K562 (cell line): ENCODE measurements at regions not wholly inside any gene's neighbourhood (a gene's known extent, or its start where the extent isn't known, plus 50 kb on each side); places are given as distances from the start of the nearest gene placed in this dataset.

ENCODE experiments used
- ATAC-seq: fragments of 200-7000 bp; cut with Tn5 transposase; 3 replicates; pipeline ENCODE4 v1.9.1; 2020; ENCODE audit warnings: moderate library complexity
- BruUV-seq: library from RNA; stranded (reverse); fragments of 400-500 nt; replicated peaks from 2 replicates; lab custom pipeline; 2021; lab: Mats Ljungman, UMichigan
- CTCF ChIA-PET: fragments of 300-600 bp; formaldehyde crosslinking; extraction: SDS; loops from one replicate; lab custom pipeline; 2021; ENCODE audit warnings: low intra/inter-chr PET ratio; lab: Yijun Ruan, JAX
- POLR2A ChIA-PET: fragments of 300-600, 350-650 bp; sonication (Branson Sonifier 250); formaldehyde crosslinking; extraction: SDS; loops from one replicate; lab custom pipeline; 2021; ENCODE audit warnings: antibody characterized with exemption, inconsistent platforms; lab: Yijun Ruan, JAX
- DNase-seq, 4 experiments: peaks; one replicate each; pipeline versions ENCODE4 v3.0.0 to v3.0.0-alpha.2; 2011 to 2018; ENCODE audit warnings: low spot score in 3 of 4, mixed read lengths in 3 of 4; ENCODE audit errors: extremely low read depth in 1 of 4
- FAIRE-seq: peaks from 2 replicates; lab custom pipeline; 2011; peaks lifted over from hg19 to GRCh38; lab: Jason Lieb, UNC
- H2AFZ ChIP-seq: 2 replicates; pipeline ENCODE4 v1.6.0; 2011; ENCODE audit warnings: low read depth, low read length, control low read depth, inconsistent platforms
- H3K27ac ChIP-seq: fragments of 200-600 bp; 3 replicates; pipeline ENCODE4 v1.8.0; 2011; ENCODE audit warnings: low read depth, mild to moderate bottlenecking, control low read depth, inconsistent platforms, low read length, moderate library complexity, mixed read lengths; ENCODE audit errors: extremely low read depth
- H3K27me3 ChIP-seq, 2 experiments: fragments of 300-600 bp in 1 of 2; 2 replicates in 1 of 2; 3 replicates in 1 of 2; pipeline versions ENCODE4 v1.6.0 to v1.8.0; 2011; ENCODE audit warnings: inconsistent platforms in 2 of 2, low read length in 2 of 2, mild to moderate bottlenecking in 1 of 2, mixed read lengths in 1 of 2, moderate library complexity in 1 of 2; ENCODE audit not compliant: control insufficient read depth in 2 of 2, insufficient read depth in 2 of 2
- H3K36me3 ChIP-seq: fragments of 300-600 bp; 3 replicates; pipeline ENCODE4 v1.8.0; 2011; ENCODE audit warnings: mild to moderate bottlenecking, low read length, inconsistent platforms; ENCODE audit not compliant: control insufficient read depth, insufficient read depth
- H3K4me1 ChIP-seq, 2 experiments: fragments of 200-600 bp in 1 of 2; replicated peaks in 1 of 2; 2 replicates in 1 of 2; 3 replicates in 1 of 2; pipeline versions ENCODE4 v1.5.1 to v1.8.0; 2011; ENCODE audit warnings: inconsistent platforms in 2 of 2, low read length in 2 of 2, mild to moderate bottlenecking in 1 of 2, mixed read lengths in 1 of 2, moderate library complexity in 1 of 2; ENCODE audit not compliant: control insufficient read depth in 2 of 2, insufficient read depth in 2 of 2
- H3K4me2 ChIP-seq: 2 replicates; pipeline ENCODE4 v1.6.1; 2011; ENCODE audit warnings: low read length, control low read depth, inconsistent platforms, mixed read lengths; ENCODE audit not compliant: insufficient read depth
- H3K4me3 ChIP-seq: fragments of 200-600 bp; sonication (generic), shearing (Covaris generic); 2 replicates; pipeline ENCODE4 v1.5.1; 2016; ENCODE audit warnings: control low read depth, inconsistent platforms
- H3K79me2 ChIP-seq: fragments of 200-600 bp; 3 replicates; pipeline ENCODE4 v1.8.0; 2011; ENCODE audit warnings: low read length, inconsistent platforms; ENCODE audit not compliant: control insufficient read depth, insufficient read depth
- H3K9ac ChIP-seq, 2 experiments: 2 replicates each; pipeline versions ENCODE4 v1.6.0 to v1.6.1; 2011; ENCODE audit warnings: low read depth in 2 of 2, low read length in 2 of 2, control low read depth in 1 of 2, inconsistent platforms in 1 of 2, mild to moderate bottlenecking in 1 of 2, mixed read lengths in 1 of 2; ENCODE audit not compliant: insufficient read depth in 1 of 2
- H3K9me1 ChIP-seq: one replicate; pipeline ENCODE4 v1.6.0; 2011; ENCODE audit warnings: inconsistent platforms, mild to moderate bottlenecking, low read length, moderate library complexity; ENCODE audit not compliant: control insufficient read depth, insufficient read depth
- H3K9me3 ChIP-seq: replicated peaks from 2 replicates; pipeline ENCODE4 v1.5.1; 2011; ENCODE audit warnings: low read depth, low read length, inconsistent platforms; ENCODE audit not compliant: control insufficient read depth, insufficient read depth
- H4K20me1 ChIP-seq: replicated peaks from 2 replicates; pipeline ENCODE4 v1.6.1; 2011; ENCODE audit warnings: low read length, inconsistent platforms, mixed read lengths; ENCODE audit not compliant: control insufficient read depth, insufficient read depth
- CEBPG ChIP-seq, 3 experiments: fragments of 200-800 bp in 1 of 3; sonication (Bioruptor generic) in 1 of 3; sonication (generic) in 1 of 3; formaldehyde crosslinking in 1 of 3; IDR thresholded peaks in 2 of 3; conservative IDR thresholded peaks in 1 of 3; 2 replicates each; pipeline versions ENCODE4 v1.6.1 to v1.8.0; 2016 to 2022; ENCODE audit warnings: missing compliant biosample characterization in 2 of 3, missing genetic modification characterization in 2 of 3, mild to moderate bottlenecking in 1 of 3, missing genetic modification reagents in 1 of 3
- CHD1 ChIP-seq: fragments of 200-600 bp; sonication (generic); IDR thresholded peaks from one replicate; pipeline ENCODE4 v1.6.1; 2012; ENCODE audit warnings: mild to moderate bottlenecking, moderate library complexity, low read length, inconsistent platforms
- E2F6 ChIP-seq, 2 experiments: IDR thresholded peaks; 2 replicates each; pipeline ENCODE4 v1.6.1; 2011; ENCODE audit warnings: borderline replicate concordance in 1 of 2, control low read depth in 1 of 2, low read depth in 1 of 2, low read length in 1 of 2, mild to moderate bottlenecking in 1 of 2, mixed read lengths in 1 of 2, moderate library complexity in 1 of 2; ENCODE audit not compliant: insufficient read depth in 1 of 2, insufficient read length in 1 of 2, poor library complexity in 1 of 2, severe bottlenecking in 1 of 2; ENCODE audit errors: extremely low read depth in 1 of 2
- FOXA1 ChIP-seq: fragments of 450-650 bp; IDR thresholded peaks from 2 replicates; pipeline ENCODE4 v1.6.1; 2016; ENCODE audit warnings: mild to moderate bottlenecking, borderline replicate concordance
- GATA2 ChIP-seq: sonication (generic); formaldehyde crosslinking; IDR thresholded peaks from 2 replicates; pipeline ENCODE4 v1.4.0; 2020; ENCODE audit warnings: mild to moderate bottlenecking, missing genetic modification reagents
- HNRNPH1 ChIP-seq: fragments of 200-400 bp; formaldehyde crosslinking; optimal IDR thresholded peaks from 2 replicates; pipeline ENCODE3; 2017; ENCODE audit warnings: low read depth, mild to moderate bottlenecking, low read length, moderate library complexity
- KHSRP ChIP-seq: fragments of 450-650 bp; IDR thresholded peaks from 2 replicates; pipeline ENCODE4 v1.6.1; 2017
- LARP7 ChIP-seq: fragments of 450-650 bp; IDR thresholded peaks from 2 replicates; pipeline ENCODE4 v1.6.1; 2016
- NELFE ChIP-seq: IDR thresholded peaks from 2 replicates; pipeline ENCODE4 v1.6.1; 2011; ENCODE audit warnings: mild to moderate bottlenecking; ENCODE audit not compliant: insufficient read depth, insufficient read length
- RBBP5 ChIP-seq: fragments of 200-600 bp; sonication (generic); IDR thresholded peaks from 2 replicates; pipeline ENCODE4 v1.6.1; 2012; ENCODE audit warnings: borderline replicate concordance, mild to moderate bottlenecking, low read length, control low read depth, inconsistent platforms; ENCODE audit not compliant: insufficient read depth, poor library complexity, severe bottlenecking
- RBM34 ChIP-seq: fragments of 200-400 bp; formaldehyde crosslinking; IDR thresholded peaks from 2 replicates; pipeline ENCODE4 v1.6.1; 2018; ENCODE audit warnings: low read length, borderline replicate concordance; ENCODE audit not compliant: insufficient read depth
- SIX5 ChIP-seq, 2 experiments: IDR thresholded peaks; 2 replicates each; pipeline ENCODE4 v1.6.1; 2011; ENCODE audit warnings: low read length in 2 of 2, borderline replicate concordance in 1 of 2, low read depth in 1 of 2, mild to moderate bottlenecking in 1 of 2, moderate library complexity in 1 of 2; ENCODE audit not compliant: insufficient read depth in 1 of 2
- TAF1 ChIP-seq: IDR thresholded peaks from 2 replicates; pipeline ENCODE4 v1.6.1; 2011; ENCODE audit warnings: mild to moderate bottlenecking, low read length, moderate library complexity; ENCODE audit not compliant: insufficient read depth, control insufficient read depth, severe bottlenecking; ENCODE audit errors: extremely low read depth
- TAF9B ChIP-seq: fragments of 450-650 bp; IDR thresholded peaks from 2 replicates; pipeline ENCODE4 v1.6.1; 2018; ENCODE audit warnings: mild to moderate bottlenecking; ENCODE audit not compliant: partially characterized antibody
- U2AF1 ChIP-seq: fragments of 200-400 bp; formaldehyde crosslinking; optimal IDR thresholded peaks from 2 replicates; pipeline ENCODE3; 2017; ENCODE audit warnings: mild to moderate bottlenecking, low read depth, low read length, moderate library complexity
- XRCC5 ChIP-seq: fragments of 200-400 bp; formaldehyde crosslinking; IDR thresholded peaks from 2 replicates; pipeline ENCODE4 v1.6.1; 2017; ENCODE audit warnings: low read depth, mild to moderate bottlenecking, low read length
- ZBTB17 ChIP-seq: fragments of 450-650 bp; formaldehyde crosslinking; IDR thresholded peaks from 2 replicates; pipeline ENCODE4 v1.4.0; 2020; ENCODE audit warnings: mild to moderate bottlenecking
- WGBS: fragments of 100-300 bp; shearing (Covaris generic); methylation state at CpG from one replicate; pipeline ENCODE4 v1.1.6; 2016; ENCODE audit warnings: low coverage, mixed read lengths; ENCODE audit not compliant: insufficient coverage; ENCODE audit errors: missing lambda C conversion rate; 5-methylcytosine and 5-hydroxymethylcytosine counted together
- in situ Hi-C: fragments of 300-500 bp; cut with MboI; formaldehyde crosslinking; loops from 4 replicates; pipeline ENCODE4 v1.15.0; 2018; ENCODE audit warnings: inconsistent platforms, mixed read lengths
- intact Hi-C: fragments of 100-400 bp; cut with micrococcal nuclease; formaldehyde crosslinking; loops from 2 replicates; pipeline ENCODE4 v1.14.2; 2022
- TF ChIP-seq, protein P1 (sequence below): fragments of 450-650 bp; IDR thresholded peaks from 2 replicates; pipeline ENCODE4 v1.7.1; 2018; ENCODE audit warnings: mild to moderate bottlenecking, low read depth; ENCODE audit not compliant: partially characterized antibody

- no peak for TF ChIP-seq E2F6 (IDR thresholded peaks at IDR 0.05; ENCODE audit: borderline replicate concordance in 1 of 2, extremely low read depth in 1 of 2, insufficient read depth in 1 of 2, insufficient read length in 1 of 2, low read depth in 1 of 2, low read length in 1 of 2, poor library complexity in 1 of 2, severe bottlenecking in 1 of 2)
Observed at GRCh38 chr12:18165422-18165871, 75.5 kb upstream of the RERGL start (continued).

GRCh38 chr12:18160901-18161300, 70.9 kb upstream of the RERGL start:
- Histone ChIP-seq H2AFZ (no peak overlapping the region), H4K20me1 (no peaks in the 10 kb centered on the region), H3K36me3 (no peaks in the 10 kb centered on the region), H3K79me2 (no peaks in the 10 kb centered on the region), H3K4me2 (no peak overlapping the region), H3K4me3 (no peak overlapping the region), H3K9me3 (no peaks in the 10 kb centered on the region), H3K9me1 (no peaks in the 10 kb centered on the region), H3K27me3 (no peaks in the 10 kb centered on the region), H3K9ac (no peak overlapping the region), H3K4me1 (no peaks in the 10 kb centered on the region), H3K27ac (no peak overlapping the region)
- no peak for FAIRE-seq
- intact Hi-C loops: no loop called here
- WGBS: 0% methylated on average over 1 of the region's 1 CpG
- no peak for ATAC-seq
- no TSS peak for BruUV-seq
- DNase-seq: no peak
- ChIA-PET CTCF (no interaction called here), POLR2A (no interaction called here)
- in situ Hi-C loops: no loop called here
- TF ChIP-seq GATA2 (CRISPR knock-in tag) (no peak), HNRNPH1 (no peak), TAF1 (no peak), FOXA1 (no peak), LARP7 (no peak), KHSRP (no peak), RBBP5 (no peak), XRCC5 (no peak), TAF9B (no peak), NELFE (no peak), CEBPG (CRISPR knock-in tag; IDR thresholded peaks at IDR 0.05) (no peak), CEBPG (tag; conservative IDR thresholded peaks at IDR 0.05 in 1 of 2, IDR thresholded peaks at IDR 0.05 in 1 of 2) (no peak), RBM34 (no peak), ZBTB17 (CRISPR knock-in tag) (no peak), CHD1 (no peak), SIX5 (IDR thresholded peaks at IDR 0.05; ENCODE audit: borderline replicate concordance in 1 of 2, insufficient read depth in 1 of 2, low read depth in 1 of 2, low read length in 2 of 2) (no peak), U2AF1 (no peak)
- TF ChIP-seq, protein P1, sequence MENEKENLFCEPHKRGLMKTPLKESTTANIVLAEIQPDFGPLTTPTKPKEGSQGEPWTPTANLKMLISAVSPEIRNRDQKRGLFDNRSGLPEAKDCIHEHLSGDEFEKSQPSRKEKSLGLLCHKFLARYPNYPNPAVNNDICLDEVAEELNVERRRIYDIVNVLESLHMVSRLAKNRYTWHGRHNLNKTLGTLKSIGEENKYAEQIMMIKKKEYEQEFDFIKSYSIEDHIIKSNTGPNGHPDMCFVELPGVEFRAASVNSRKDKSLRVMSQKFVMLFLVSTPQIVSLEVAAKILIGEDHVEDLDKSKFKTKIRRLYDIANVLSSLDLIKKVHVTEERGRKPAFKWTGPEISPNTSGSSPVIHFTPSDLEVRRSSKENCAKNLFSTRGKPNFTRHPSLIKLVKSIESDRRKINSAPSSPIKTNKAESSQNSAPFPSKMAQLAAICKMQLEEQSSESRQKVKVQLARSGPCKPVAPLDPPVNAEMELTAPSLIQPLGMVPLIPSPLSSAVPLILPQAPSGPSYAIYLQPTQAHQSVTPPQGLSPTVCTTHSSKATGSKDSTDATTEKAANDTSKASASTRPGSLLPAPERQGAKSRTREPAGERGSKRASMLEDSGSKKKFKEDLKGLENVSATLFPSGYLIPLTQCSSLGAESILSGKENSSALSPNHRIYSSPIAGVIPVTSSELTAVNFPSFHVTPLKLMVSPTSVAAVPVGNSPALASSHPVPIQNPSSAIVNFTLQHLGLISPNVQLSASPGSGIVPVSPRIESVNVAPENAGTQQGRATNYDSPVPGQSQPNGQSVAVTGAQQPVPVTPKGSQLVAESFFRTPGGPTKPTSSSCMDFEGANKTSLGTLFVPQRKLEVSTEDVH: no peak
